ENCODE measurements at regions not wholly inside any gene's neighbourhood (a gene's known extent, or its start where the extent isn't known, plus 50 kb on each side); places are given as distances from the start of the nearest gene placed in this dataset.

DNA sequence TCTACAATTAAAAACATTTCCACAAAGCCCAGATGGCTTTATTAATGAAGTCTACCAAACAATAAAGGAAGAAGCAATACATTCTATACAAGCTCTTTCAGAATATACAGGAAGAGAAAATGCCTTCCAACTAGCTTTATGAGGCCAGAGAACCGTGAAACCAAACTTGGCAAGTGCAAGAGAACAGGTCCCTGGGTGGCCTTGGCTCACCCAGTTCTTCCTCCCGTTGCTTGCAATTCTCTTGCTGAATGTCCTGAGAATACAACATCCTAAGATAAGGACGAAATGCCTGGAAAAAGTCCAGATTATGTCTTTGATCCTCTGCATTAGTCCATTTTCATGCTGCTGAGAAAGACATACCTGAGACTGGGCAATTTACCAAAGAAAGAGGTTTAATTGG lies 204.9 kb downstream of the MAD2L1 start:
- no peak overlapping the region for H3K27ac ChIP-seq
- TF ChIP-seq CTCF (IDR thresholded peaks at IDR 0.05), result no peak
- no peak overlapping the region for H3K4me3 ChIP-seq
- no peak for DNase-seq (ENCODE audit: low spot score)

- no peak for DNase-seq (ENCODE audit: low spot score)
- H3K27ac ChIP-seq, result no peak overlapping the region
- no peak overlapping the region for H3K4me3 ChIP-seq
- no peak for TF ChIP-seq CTCF (IDR thresholded peaks at IDR 0.05)
Observed at GRCh38 chr4:119858176-119858575, 208.5 kb downstream of the MAD2L1 start.

GRCh38 chr4:119854364-119854763 lies 212.3 kb downstream of the MAD2L1 start:
- H3K27ac ChIP-seq, result no peak overlapping the region
- H3K4me3 ChIP-seq, result no peak overlapping the region
- no peak for DNase-seq (ENCODE audit: low spot score)
- TF ChIP-seq CTCF (IDR thresholded peaks at IDR 0.05), result no peak

DNA sequence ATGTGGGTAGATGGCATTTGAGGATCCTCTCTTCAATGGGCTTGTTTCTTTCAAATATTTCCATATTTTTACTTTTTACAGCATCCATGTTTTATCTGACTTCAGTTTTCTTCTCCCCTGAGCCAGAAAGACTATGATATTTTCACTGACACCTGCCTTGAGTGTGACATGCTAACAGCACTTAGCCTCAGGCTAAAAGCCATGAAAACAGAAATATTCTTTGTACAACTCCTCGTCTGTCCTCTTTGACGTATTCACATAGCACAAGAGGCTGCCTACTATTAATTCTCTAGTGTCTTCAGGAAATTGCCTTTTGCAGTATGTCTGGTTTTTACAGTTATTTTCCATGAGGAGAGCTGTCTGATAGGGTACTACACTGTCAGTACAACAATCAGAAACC lies 215.0 kb downstream of the MAD2L1 start:
- no peak for DNase-seq (ENCODE audit: low spot score)
- H3K27ac ChIP-seq, result no peak overlapping the region
- TF ChIP-seq CTCF (IDR thresholded peaks at IDR 0.05), result no peak
- H3K4me3 ChIP-seq, result no peak overlapping the region

GRCh38 chr4:119841361-119841760 lies 212.8 kb upstream of the PDE5A start:
- no peak for TF ChIP-seq CTCF (IDR thresholded peaks at IDR 0.05)
- H3K4me3 ChIP-seq, result no peak overlapping the region
- no peak for DNase-seq (ENCODE audit: low spot score)
- no peak overlapping the region for H3K27ac ChIP-seq

DNA sequence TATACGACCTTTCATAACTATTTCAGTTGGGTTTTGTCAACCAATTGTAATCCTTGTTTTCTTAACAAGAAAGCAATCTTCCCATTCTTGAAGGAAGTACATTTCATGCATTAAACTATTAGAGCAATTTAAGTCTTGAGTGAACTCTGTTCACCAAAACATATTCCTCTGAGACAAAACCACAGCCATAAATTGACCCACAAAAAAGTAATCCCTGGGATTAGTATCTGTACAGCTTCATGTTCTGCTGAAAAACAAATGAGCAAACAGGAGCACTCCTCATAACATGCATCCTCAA lies 207.0 kb upstream of the PDE5A start:
- Histone ChIP-seq H3K27ac (peak overlapping the region; percentile 39 to 57), H3K4me3 (no peak overlapping the region)
- DNase-seq (ENCODE audit: low spot score), result no peak
- TF ChIP-seq CTCF (IDR thresholded peaks at IDR 0.05), result no peak

DNA sequence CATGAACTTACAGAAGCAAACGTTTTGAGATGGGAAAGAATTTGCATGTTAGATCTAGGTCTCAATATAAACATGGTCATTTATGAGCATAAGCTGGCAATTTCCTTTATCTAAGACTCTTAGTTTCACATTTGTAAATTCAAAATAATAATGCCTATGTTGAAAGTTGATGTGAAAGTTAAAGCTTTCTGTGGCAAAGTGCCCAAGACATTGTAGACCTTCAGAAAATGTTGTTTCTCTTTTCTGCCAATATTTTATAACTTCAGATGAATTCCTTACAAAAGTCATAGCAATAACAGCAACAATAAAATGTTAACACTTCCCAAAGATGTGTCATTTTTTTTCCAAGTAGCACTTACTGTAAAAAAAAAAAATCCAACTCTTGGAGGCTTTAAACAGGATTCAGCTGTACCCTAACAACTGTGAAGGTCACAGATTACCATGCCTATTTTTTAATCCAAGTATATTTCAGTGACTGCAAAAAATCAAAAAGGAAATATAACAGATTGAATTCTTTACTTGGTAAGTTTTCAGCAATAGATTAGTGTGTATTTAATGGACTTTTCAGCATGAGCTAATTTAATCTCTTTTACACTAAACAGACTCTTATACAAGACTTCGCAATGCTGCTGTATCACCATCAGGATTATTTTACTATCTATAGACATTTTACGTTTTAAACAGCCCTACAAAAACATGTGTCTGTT lies 206.5 kb upstream of the PDE5A start:
- no peak overlapping the region for H3K4me3 ChIP-seq
- TF ChIP-seq CTCF (IDR thresholded peaks at IDR 0.05), result no peak
- DNase-seq (ENCODE audit: low spot score), result no peak
- peak overlapping the region; percentile 57 to 82 for H3K27ac ChIP-seq

Data from coronary artery (tissue), 2 donors.